CD4-positive, alpha-beta memory T cell (primary cell): ENCODE measurements at regions not wholly inside any gene's neighbourhood (a gene's known extent, or its start where the extent isn't known, plus 50 kb on each side); places are given as distances from the start of the nearest gene placed in this dataset.

Experiments used
- CTCF ChIA-PET: fragments of 350-600 bp; sonication (Branson Sonifier 250); formaldehyde crosslinking; loops from one replicate; lab custom pipeline; 2021; ENCODE audit warnings: inconsistent platforms; ENCODE audit not compliant: partially characterized antibody; lab: Charles Lee
- POLR2A ChIA-PET: fragments of 350-600 bp; sonication (Branson Sonifier 250); formaldehyde crosslinking; loops from one replicate; lab custom pipeline; 2021; ENCODE audit not compliant: partially characterized antibody; lab: Charles Lee
- DNase-seq, 5 donors: peaks; one replicate each; pipeline versions ENCODE4 v3.0.0 to v3.0.0-alpha.2; 2020 to 2022; ENCODE audit warnings: mixed read lengths in 1 of 5
- H3K27ac ChIP-seq: one replicate; pipeline ENCODE4 v1.7.0; 2013; ENCODE audit warnings: low read depth, low read length
- H3K27me3 ChIP-seq: 2 replicates; pipeline ENCODE4 v1.7.0; 2013; ENCODE audit warnings: mild to moderate bottlenecking, low read length, moderate library complexity; ENCODE audit not compliant: insufficient read depth
- H3K36me3 ChIP-seq: 2 replicates; pipeline ENCODE4 v1.7.0; 2013; ENCODE audit warnings: mild to moderate bottlenecking, low read length, moderate library complexity; ENCODE audit not compliant: insufficient read depth
- H3K4me1 ChIP-seq: 2 replicates; pipeline ENCODE4 v1.7.0; 2013; ENCODE audit warnings: mild to moderate bottlenecking, low read length, moderate library complexity; ENCODE audit not compliant: insufficient read depth
- H3K4me3 ChIP-seq, 2 donors: one replicate each; pipeline ENCODE4 v1.7.0; 2013; ENCODE audit warnings: low read length in 2 of 2, mild to moderate bottlenecking in 1 of 2
- H3K9me3 ChIP-seq, 2 donors: one replicate each; pipeline ENCODE4 v1.7.0; 2013; ENCODE audit warnings: low read length in 2 of 2, control low read depth in 1 of 2; ENCODE audit not compliant: control insufficient read depth in 1 of 2
- H3K27ac Mint-ChIP-seq, 7 donors: one replicate each; pipeline ENCODE4 v1.8.0; 2020 to 2021; ENCODE audit warnings: mixed read lengths in 7 of 7, mild to moderate bottlenecking in 6 of 7, inconsistent platforms in 3 of 7, moderate library complexity in 3 of 7
- H3K27me3 Mint-ChIP-seq, 2 donors: one replicate each; pipeline ENCODE4 v1.8.0; 2020 to 2021; ENCODE audit warnings: mixed read lengths in 2 of 2
- H3K36me3 Mint-ChIP-seq, 2 donors: one replicate each; pipeline ENCODE4 v1.8.0; 2020 to 2021; ENCODE audit warnings: mixed read lengths in 2 of 2, inconsistent platforms in 1 of 2, mild to moderate bottlenecking in 1 of 2
- H3K4me1 Mint-ChIP-seq, 4 donors: one replicate each; pipeline ENCODE4 v1.8.0; 2020 to 2021; ENCODE audit warnings: mixed read lengths in 4 of 4, mild to moderate bottlenecking in 1 of 4
- H3K4me3 Mint-ChIP-seq, 8 donors: one replicate each; pipeline ENCODE4 v1.8.0; 2020 to 2021; ENCODE audit warnings: mixed read lengths in 8 of 8, mild to moderate bottlenecking in 7 of 8, moderate library complexity in 6 of 8, inconsistent platforms in 3 of 8
- H3K9me3 Mint-ChIP-seq, 8 donors: one replicate each; pipeline ENCODE4 v1.8.0; 2020 to 2021; ENCODE audit warnings: mixed read lengths in 8 of 8, mild to moderate bottlenecking in 5 of 8, inconsistent platforms in 3 of 8, moderate library complexity in 1 of 8
- intact Hi-C: fragments of 100-400 bp; cut with micrococcal nuclease; formaldehyde crosslinking; loops from one replicate; pipeline ENCODE4 v1.15.1; 2023

DNA sequence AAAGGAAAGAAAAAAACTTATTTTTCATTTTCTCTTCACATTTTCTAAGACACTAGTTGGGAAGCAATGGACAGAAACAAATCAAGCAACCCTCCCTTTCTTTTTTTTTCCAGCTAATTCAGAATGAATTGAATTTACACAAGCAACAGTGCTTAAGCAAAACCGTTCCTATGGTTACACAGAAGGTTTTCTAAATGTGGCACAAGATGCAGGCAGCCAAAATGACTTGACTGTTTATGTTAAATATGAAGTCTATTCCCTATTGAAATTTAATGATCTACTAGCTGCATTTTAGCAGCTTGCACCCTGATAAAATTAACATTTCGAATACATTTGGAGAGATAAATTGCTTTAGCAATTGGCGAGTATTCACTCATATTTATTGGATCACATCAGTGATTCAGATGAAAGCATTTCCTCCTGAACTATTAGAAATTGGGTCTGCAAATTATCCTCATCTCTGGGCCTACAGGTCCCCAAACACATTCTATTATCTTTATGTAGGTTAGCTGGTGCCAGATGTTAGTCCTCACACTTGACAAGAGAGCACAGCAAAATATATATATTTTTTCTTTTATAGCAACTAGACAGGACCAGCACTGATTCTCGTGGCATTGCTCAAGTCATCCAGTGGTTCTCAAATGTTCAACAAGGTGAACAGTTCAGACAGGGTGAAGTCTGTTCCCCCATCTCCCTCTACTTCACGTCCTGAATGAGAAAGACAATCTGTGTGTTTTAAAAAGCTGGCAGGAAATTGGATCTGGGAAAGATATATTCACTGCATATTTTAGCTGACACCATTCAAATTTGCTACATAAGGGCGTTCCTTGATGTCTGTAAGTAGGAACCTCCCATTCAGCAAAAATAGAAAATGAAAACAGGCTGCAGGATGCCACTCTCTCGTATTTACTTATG lies 463.6 kb upstream of the KCNMB2 start:
- DNase-seq = no peak
- no peak overlapping the region for H3K27ac Mint-ChIP-seq
- peaks cover 0 to 3% of the 10 kb centered on the region in 2 donors for H3K27me3 Mint-ChIP-seq
- POLR2A ChIA-PET = no interaction called here
- CTCF ChIA-PET = interaction anchor here (1.5 kb wide), 1 partner anchor 9 kb away, joined by 4 read pairs; no protein-coding TSS in a partner anchor
- no peaks in the 10 kb centered on the region for H3K9me3 ChIP-seq
- intact Hi-C loops = no loop called here
- no peak overlapping the region for H3K4me3 Mint-ChIP-seq
- H3K9me3 Mint-ChIP-seq = no peaks in the 10 kb centered on the region
- H3K4me1 Mint-ChIP-seq = peaks cover 0 to 4% (median 2%) of the 10 kb centered on the region in 4 donors
- no peak overlapping the region for H3K4me3 ChIP-seq
- H3K27me3 ChIP-seq = no peaks in the 10 kb centered on the region
- no peaks in the 10 kb centered on the region for H3K36me3 Mint-ChIP-seq
- H3K36me3 ChIP-seq = no peaks in the 10 kb centered on the region
- H3K27ac ChIP-seq = no peak overlapping the region
- no peaks in the 10 kb centered on the region for H3K4me1 ChIP-seq

DNA sequence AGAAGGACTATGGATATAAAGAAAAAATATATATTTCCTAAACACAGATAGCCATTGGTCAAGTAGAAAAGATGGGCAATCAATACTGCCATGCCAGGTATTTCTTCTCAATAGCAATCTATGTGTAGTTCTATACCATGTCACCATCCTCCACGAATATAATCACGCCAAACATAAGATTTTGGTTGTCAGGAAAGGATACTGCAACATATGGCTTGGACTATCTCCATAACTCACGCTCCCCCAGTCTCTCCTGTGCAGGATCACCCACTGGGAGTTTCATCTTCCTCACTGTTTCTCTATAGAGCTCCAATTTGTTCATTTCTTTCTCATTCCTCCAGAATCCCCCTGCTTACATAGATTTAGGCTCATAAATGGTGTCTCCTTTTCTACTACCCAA lies 462.9 kb upstream of the KCNMB2 start:
- Mint-ChIP-seq H3K4me1 (peaks cover 0 to 4% (median 2%) of the 10 kb centered on the region in 4 donors), H3K9me3 (no peaks in the 10 kb centered on the region), H3K27me3 (peaks cover 0 to 3% of the 10 kb centered on the region in 2 donors), H3K4me3 (no peak overlapping the region), H3K36me3 (no peaks in the 10 kb centered on the region), H3K27ac (no peak overlapping the region)
- Histone ChIP-seq H3K27ac (no peak overlapping the region), H3K4me1 (no peaks in the 10 kb centered on the region), H3K27me3 (no peaks in the 10 kb centered on the region), H3K9me3 (no peaks in the 10 kb centered on the region), H3K4me3 (no peak overlapping the region), H3K36me3 (no peaks in the 10 kb centered on the region)
- intact Hi-C loops = no loop called here
- no peak for DNase-seq
- ChIA-PET POLR2A (no interaction called here), CTCF (interaction anchor here (1.5 kb wide), 1 partner anchor 10 kb away, joined by 4 read pairs; no protein-coding TSS in a partner anchor)

DNA sequence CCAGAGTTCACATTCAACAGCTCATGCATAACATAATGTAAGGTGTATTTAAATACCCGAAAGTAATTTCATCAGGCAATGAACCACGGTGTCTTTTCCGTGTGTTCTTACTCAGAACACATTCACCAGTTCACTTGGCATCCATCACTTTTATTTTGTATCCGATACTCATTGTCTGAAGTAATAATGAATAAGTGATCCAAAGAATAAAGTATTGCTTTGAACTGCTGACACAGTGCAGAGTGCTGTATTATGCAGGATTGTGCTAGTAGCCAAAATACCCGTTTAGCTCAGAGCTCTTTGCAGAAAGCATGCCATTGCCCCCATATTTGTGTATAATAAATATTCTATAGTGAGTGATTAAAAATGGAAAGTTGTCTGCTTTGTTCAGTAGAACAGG lies 460.9 kb upstream of the KCNMB2 start:
- CTCF ChIA-PET = no interaction called here
- H3K36me3 ChIP-seq = no peaks in the 10 kb centered on the region
- intact Hi-C loops = no loop called here
- Mint-ChIP-seq H3K4me3 (no peak overlapping the region), H3K36me3 (no peaks in the 10 kb centered on the region), H3K4me1 (peaks cover 0 to 10% (median 4%) of the 10 kb centered on the region in 4 donors), H3K9me3 (no peaks in the 10 kb centered on the region), H3K27me3 (peaks cover 0 to 3% of the 10 kb centered on the region in 2 donors), H3K27ac (no peak overlapping the region)
- H3K9me3 ChIP-seq = no peaks in the 10 kb centered on the region
- no peaks in the 10 kb centered on the region for H3K4me1 ChIP-seq
- H3K27me3 ChIP-seq = no peaks in the 10 kb centered on the region
- POLR2A ChIA-PET = no interaction called here
- no peak overlapping the region for H3K27ac ChIP-seq
- no peak for DNase-seq
- no peak overlapping the region for H3K4me3 ChIP-seq

DNA sequence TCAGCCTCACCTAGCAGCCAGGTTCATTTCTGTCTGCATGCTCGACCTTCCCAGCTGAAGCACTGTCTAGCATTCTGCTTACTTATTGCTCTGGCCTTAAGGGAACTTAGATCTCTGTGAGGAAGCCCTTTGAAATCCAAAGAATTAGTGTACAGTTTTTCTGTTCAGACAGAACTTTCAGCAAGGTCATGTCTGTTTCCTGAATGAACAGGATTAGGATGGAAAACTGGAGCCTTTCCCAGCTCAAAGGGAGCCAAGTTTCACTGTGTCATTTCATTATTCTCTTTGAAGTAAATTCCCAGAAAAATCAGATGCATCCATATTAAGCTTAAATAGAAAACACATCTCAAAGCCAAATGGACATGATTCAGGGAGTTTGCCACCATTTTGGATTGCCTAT lies 457.3 kb upstream of the KCNMB2 start:
- Histone ChIP-seq H3K36me3 (no peaks in the 10 kb centered on the region), H3K27ac (no peak overlapping the region), H3K27me3 (no peaks in the 10 kb centered on the region), H3K4me3 (no peak overlapping the region), H3K4me1 (peaks cover 5% of the 10 kb centered on the region), H3K9me3 (no peaks in the 10 kb centered on the region)
- H3K27me3 Mint-ChIP-seq = no peaks in the 10 kb centered on the region
- no peak overlapping the region for H3K27ac Mint-ChIP-seq
- H3K4me1 Mint-ChIP-seq = peaks cover 4 to 19% (median 8%) of the 10 kb centered on the region in 4 donors
- H3K4me3 Mint-ChIP-seq = no peak overlapping the region
- H3K9me3 Mint-ChIP-seq = peaks cover 0 to 2% (median 0%) of the 10 kb centered on the region in 8 donors
- POLR2A ChIA-PET = no interaction called here
- H3K36me3 Mint-ChIP-seq = no peaks in the 10 kb centered on the region
- intact Hi-C loops = no loop called here
- DNase-seq = no peak
- CTCF ChIA-PET = interaction anchor here (1.4 kb wide), 1 partner anchor 11 kb away, joined by 3 read pairs; no protein-coding TSS in a partner anchor

DNA sequence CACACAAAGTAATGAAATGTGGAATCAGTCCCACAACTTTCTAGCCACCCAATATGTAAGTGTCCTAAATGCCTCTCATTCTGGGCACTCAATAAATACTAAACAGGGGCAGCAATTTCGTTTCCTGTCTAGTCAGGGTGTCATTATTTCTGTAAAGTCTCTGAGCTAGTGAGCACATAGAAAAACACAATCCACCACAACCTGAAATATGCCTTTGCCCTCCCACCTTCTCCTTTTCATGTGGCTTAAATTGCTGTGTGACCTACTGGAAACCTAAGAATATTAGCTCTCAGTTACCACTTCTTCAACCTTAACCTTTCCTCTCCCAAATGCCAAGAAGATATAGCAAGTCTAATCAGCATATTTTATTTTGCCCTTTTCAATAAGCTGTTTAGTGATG lies 456.3 kb upstream of the KCNMB2 start:
- no peak for DNase-seq
- Histone ChIP-seq H3K36me3 (no peaks in the 10 kb centered on the region), H3K27me3 (no peaks in the 10 kb centered on the region), H3K4me3 (no peak overlapping the region), H3K4me1 (peaks cover 15% of the 10 kb centered on the region), H3K9me3 (no peaks in the 10 kb centered on the region), H3K27ac (no peak overlapping the region)
- ChIA-PET CTCF (interaction anchor here (1.4 kb wide), 1 partner anchor 12 kb away, joined by 3 read pairs; no protein-coding TSS in a partner anchor), POLR2A (no interaction called here)
- intact Hi-C loops = loop anchor here (10.0 kb wide), 1 partner anchor 75 kb away; no protein-coding TSS in a partner anchor
- no peak overlapping the region for H3K27ac Mint-ChIP-seq
- H3K9me3 Mint-ChIP-seq = peaks cover 0 to 2% (median 0%) of the 10 kb centered on the region in 8 donors
- no peaks in the 10 kb centered on the region for H3K27me3 Mint-ChIP-seq
- peaks cover 13 to 28% (median 17%) of the 10 kb centered on the region in 4 donors for H3K4me1 Mint-ChIP-seq
- no peaks in the 10 kb centered on the region for H3K36me3 Mint-ChIP-seq
- H3K4me3 Mint-ChIP-seq = no peak overlapping the region

DNA sequence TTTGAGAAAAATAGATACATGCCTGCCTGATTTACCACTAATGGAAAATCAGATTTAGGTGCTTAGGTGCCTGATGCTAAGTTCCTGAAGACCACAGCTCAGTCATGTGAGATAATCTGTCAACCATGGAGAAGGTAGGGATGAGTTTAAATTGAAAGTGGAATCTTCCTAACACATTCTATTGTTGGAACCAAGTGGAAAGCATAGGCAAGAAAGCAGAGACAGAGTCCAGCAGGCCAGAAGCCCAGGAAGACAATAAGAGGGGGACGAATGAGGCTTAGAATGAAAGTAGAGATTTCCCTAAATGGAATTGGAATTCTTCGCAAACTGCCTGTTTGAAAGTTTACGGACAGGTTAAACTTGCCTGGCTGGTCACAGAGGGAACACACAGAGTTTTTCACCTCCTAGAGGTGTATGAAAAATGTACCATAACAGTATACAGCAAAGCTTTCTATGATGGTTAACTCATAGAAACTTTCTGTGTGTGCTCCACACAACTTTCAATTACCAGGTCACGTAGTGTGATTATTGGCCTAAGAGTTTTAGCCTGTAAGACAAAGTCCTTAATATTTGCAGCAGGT lies 453.8 kb upstream of the KCNMB2 start:
- Mint-ChIP-seq H3K4me1 (peaks cover 27 to 34% (median 30%) of the 10 kb centered on the region in 4 donors), H3K27ac (no peak overlapping the region), H3K4me3 (no peak overlapping the region), H3K9me3 (peaks cover 0 to 2% (median 0%) of the 10 kb centered on the region in 8 donors), H3K36me3 (no peaks in the 10 kb centered on the region), H3K27me3 (peaks cover 0 to 2% of the 10 kb centered on the region in 2 donors)
- H3K4me1 ChIP-seq = peaks cover 24% of the 10 kb centered on the region
- H3K4me3 ChIP-seq = no peak overlapping the region
- no peak for DNase-seq
- ChIA-PET POLR2A (no interaction called here), CTCF (no interaction called here)
- no peaks in the 10 kb centered on the region for H3K27me3 ChIP-seq
- intact Hi-C loops = loop anchor here (10.0 kb wide), 1 partner anchor 78 kb away; no protein-coding TSS in a partner anchor
- no peaks in the 10 kb centered on the region for H3K36me3 ChIP-seq
- no peak overlapping the region for H3K27ac ChIP-seq
- no peaks in the 10 kb centered on the region for H3K9me3 ChIP-seq
